ENCODE measurements at regions not wholly inside any gene's neighbourhood (a gene's known extent, or its start where the extent isn't known, plus 50 kb on each side); places are given as distances from the start of the nearest gene placed in this dataset.
"Not testable (repeated sequence)": the region's sequence is repeated elsewhere in the genome, so short reads cannot be mapped to it uniquely, and the experiment has no call there.

GRCh38 chr1:195218428-195219212 lies 1389.6 kb downstream of the KCNT2 start:
- no peaks in the 10 kb centered on the region for H3K36me3 ChIP-seq (ENCODE audit: insufficient read depth, low read depth, low read length)
- H3K27ac ChIP-seq (ENCODE audit: low read length), result no peak overlapping the region
- H3K9me3 ChIP-seq (ENCODE audit: insufficient read depth, low read depth, low read length), result peaks cover 4% of the 10 kb centered on the region
- H3K4me1 ChIP-seq (ENCODE audit: insufficient read depth, low read length), result no peaks in the 10 kb centered on the region
- H3K9ac ChIP-seq (ENCODE audit: low read depth, low read length), result no peak overlapping the region
- no peaks in the 10 kb centered on the region for H3K27me3 ChIP-seq (ENCODE audit: insufficient read depth, low read length)
- no peak overlapping the region for H3K4me3 ChIP-seq (ENCODE audit: low read length)

GRCh38 chr1:195202241-195202640 lies 1406.0 kb downstream of the KCNT2 start:
- Histone ChIP-seq H3K27ac (ENCODE audit: low read length) (no peak overlapping the region), H3K9ac (ENCODE audit: low read depth, low read length) (no peak overlapping the region), H3K4me3 (ENCODE audit: low read length) (no peak overlapping the region), H3K9me3 (ENCODE audit: insufficient read depth, low read depth, low read length) (no peaks in the 10 kb centered on the region), H3K36me3 (ENCODE audit: insufficient read depth, low read depth, low read length) (no peaks in the 10 kb centered on the region), H3K27me3 (ENCODE audit: insufficient read depth, low read length) (no peaks in the 10 kb centered on the region), H3K4me1 (ENCODE audit: insufficient read depth, low read length) (peaks cover 5% of the 10 kb centered on the region; the same call in 1 of the 2 replicates)

GRCh38 chr1:195200772-195201171 lies 1407.5 kb downstream of the KCNT2 start:
- no peaks in the 10 kb centered on the region for H3K27me3 ChIP-seq (ENCODE audit: insufficient read depth, low read length)
- no peaks in the 10 kb centered on the region for H3K36me3 ChIP-seq (ENCODE audit: insufficient read depth, low read depth, low read length)
- no peaks in the 10 kb centered on the region for H3K9me3 ChIP-seq (ENCODE audit: insufficient read depth, low read depth, low read length)
- H3K4me3 ChIP-seq (ENCODE audit: low read length), result no peak overlapping the region
- H3K27ac ChIP-seq (ENCODE audit: low read length), result no peak overlapping the region
- H3K9ac ChIP-seq (ENCODE audit: low read depth, low read length), result no peak overlapping the region
- peaks cover 5% of the 10 kb centered on the region; the same call in 1 of the 2 replicates for H3K4me1 ChIP-seq (ENCODE audit: insufficient read depth, low read length)

GRCh38 chr1:195197116-195197515 lies 1411.1 kb downstream of the KCNT2 start:
- no peak overlapping the region for H3K4me3 ChIP-seq (ENCODE audit: low read length)
- no peaks in the 10 kb centered on the region for H3K27me3 ChIP-seq (ENCODE audit: insufficient read depth, low read length)
- H3K9ac ChIP-seq (ENCODE audit: low read depth, low read length), result no peak overlapping the region
- no peaks in the 10 kb centered on the region for H3K9me3 ChIP-seq (ENCODE audit: insufficient read depth, low read depth, low read length)
- peaks cover 5% of the 10 kb centered on the region; the same call in 1 of the 2 replicates for H3K4me1 ChIP-seq (ENCODE audit: insufficient read depth, low read length)
- no peaks in the 10 kb centered on the region for H3K36me3 ChIP-seq (ENCODE audit: insufficient read depth, low read depth, low read length)
- no peak overlapping the region for H3K27ac ChIP-seq (ENCODE audit: low read length)

- Histone ChIP-seq H3K27me3 (ENCODE audit: insufficient read depth, low read length) (no peaks in the 10 kb centered on the region), H3K4me1 (ENCODE audit: insufficient read depth, low read length) (peaks cover 5% of the 10 kb centered on the region; the same call in 1 of the 2 replicates), H3K4me3 (ENCODE audit: low read length) (no peak overlapping the region), H3K9ac (ENCODE audit: low read depth, low read length) (no peak overlapping the region), H3K27ac (ENCODE audit: low read length) (no peak overlapping the region), H3K9me3 (ENCODE audit: insufficient read depth, low read depth, low read length) (no peaks in the 10 kb centered on the region), H3K36me3 (ENCODE audit: insufficient read depth, low read depth, low read length) (no peaks in the 10 kb centered on the region)
Measured at GRCh38 chr1:195195423-195196057, 1412.7 kb downstream of the KCNT2 start.

GRCh38 chr1:195193134-195193533 lies 1415.1 kb downstream of the KCNT2 start:
- H3K4me1 ChIP-seq (ENCODE audit: insufficient read depth, low read length), result peaks cover 3% of the 10 kb centered on the region; the same call in 1 of the 2 replicates
- H3K9ac ChIP-seq (ENCODE audit: low read depth, low read length), result no peak overlapping the region
- no peaks in the 10 kb centered on the region for H3K9me3 ChIP-seq (ENCODE audit: insufficient read depth, low read depth, low read length)
- no peaks in the 10 kb centered on the region for H3K36me3 ChIP-seq (ENCODE audit: insufficient read depth, low read depth, low read length)
- H3K27me3 ChIP-seq (ENCODE audit: insufficient read depth, low read length), result no peaks in the 10 kb centered on the region
- H3K27ac ChIP-seq (ENCODE audit: low read length), result no peak overlapping the region
- H3K4me3 ChIP-seq (ENCODE audit: low read length), result no peak overlapping the region

GRCh38 chr1:195188821-195189220 lies 1419.4 kb downstream of the KCNT2 start:
- H3K9ac ChIP-seq (ENCODE audit: low read depth, low read length), result no peak overlapping the region
- H3K27me3 ChIP-seq (ENCODE audit: insufficient read depth, low read length), result no peaks in the 10 kb centered on the region
- H3K4me3 ChIP-seq (ENCODE audit: low read length), result no peak overlapping the region
- no peaks in the 10 kb centered on the region for H3K9me3 ChIP-seq (ENCODE audit: insufficient read depth, low read depth, low read length)
- no peak overlapping the region for H3K27ac ChIP-seq (ENCODE audit: low read length)
- H3K4me1 ChIP-seq (ENCODE audit: insufficient read depth, low read length), result no peaks in the 10 kb centered on the region
- no peaks in the 10 kb centered on the region for H3K36me3 ChIP-seq (ENCODE audit: insufficient read depth, low read depth, low read length)

GRCh38 chr1:195186544-195186943 lies 1421.7 kb downstream of the KCNT2 start:
- H3K4me3 ChIP-seq (ENCODE audit: low read length), result no peak overlapping the region
- no peaks in the 10 kb centered on the region for H3K27me3 ChIP-seq (ENCODE audit: insufficient read depth, low read length)
- no peak overlapping the region for H3K27ac ChIP-seq (ENCODE audit: low read length)
- no peaks in the 10 kb centered on the region for H3K9me3 ChIP-seq (ENCODE audit: insufficient read depth, low read depth, low read length)
- H3K36me3 ChIP-seq (ENCODE audit: insufficient read depth, low read depth, low read length), result no peaks in the 10 kb centered on the region
- no peaks in the 10 kb centered on the region for H3K4me1 ChIP-seq (ENCODE audit: insufficient read depth, low read length)
- no peak overlapping the region for H3K9ac ChIP-seq (ENCODE audit: low read depth, low read length)

GRCh38 chr1:195185736-195186135 lies 1422.5 kb downstream of the KCNT2 start:
- no peaks in the 10 kb centered on the region for H3K36me3 ChIP-seq (ENCODE audit: insufficient read depth, low read depth, low read length)
- no peak overlapping the region for H3K27ac ChIP-seq (ENCODE audit: low read length)
- no peaks in the 10 kb centered on the region for H3K9me3 ChIP-seq (ENCODE audit: insufficient read depth, low read depth, low read length)
- H3K9ac ChIP-seq (ENCODE audit: low read depth, low read length), result no peak overlapping the region
- H3K4me1 ChIP-seq (ENCODE audit: insufficient read depth, low read length), result no peaks in the 10 kb centered on the region
- H3K4me3 ChIP-seq (ENCODE audit: low read length), result no peak overlapping the region
- H3K27me3 ChIP-seq (ENCODE audit: insufficient read depth, low read length), result no peaks in the 10 kb centered on the region

- Histone ChIP-seq H3K27ac (ENCODE audit: low read length) (no peak overlapping the region), H3K36me3 (ENCODE audit: insufficient read depth, low read depth, low read length) (no peaks in the 10 kb centered on the region), H3K27me3 (ENCODE audit: insufficient read depth, low read length) (no peaks in the 10 kb centered on the region), H3K4me1 (ENCODE audit: insufficient read depth, low read length) (no peaks in the 10 kb centered on the region), H3K4me3 (ENCODE audit: low read length) (no peak overlapping the region), H3K9me3 (ENCODE audit: insufficient read depth, low read depth, low read length) (no peaks in the 10 kb centered on the region), H3K9ac (ENCODE audit: low read depth, low read length) (no peak overlapping the region)
Measured at GRCh38 chr1:195185321-195185720, 1422.9 kb downstream of the KCNT2 start.

- Histone ChIP-seq H3K36me3 (ENCODE audit: insufficient read depth, low read depth, low read length) (no peaks in the 10 kb centered on the region), H3K27ac (ENCODE audit: low read length) (no peak overlapping the region), H3K4me3 (ENCODE audit: low read length) (no peak overlapping the region), H3K9ac (ENCODE audit: low read depth, low read length) (no peak overlapping the region), H3K4me1 (ENCODE audit: insufficient read depth, low read length) (no peaks in the 10 kb centered on the region), H3K9me3 (ENCODE audit: insufficient read depth, low read depth, low read length) (no peaks in the 10 kb centered on the region), H3K27me3 (ENCODE audit: insufficient read depth, low read length) (no peaks in the 10 kb centered on the region)
Measured at GRCh38 chr1:195173753-195174152, 1434.5 kb downstream of the KCNT2 start.

GRCh38 chr1:195159795-195160194 lies 1448.4 kb downstream of the KCNT2 start:
- H3K4me1 ChIP-seq (ENCODE audit: insufficient read depth, low read length), result peaks cover 17% of the 10 kb centered on the region; the same call in 1 of the 2 replicates
- H3K36me3 ChIP-seq (ENCODE audit: insufficient read depth, low read depth, low read length); H3K9ac ChIP-seq (ENCODE audit: low read depth, low read length); H3K27ac ChIP-seq (ENCODE audit: low read length); H3K27me3 ChIP-seq (ENCODE audit: insufficient read depth, low read length); H3K9me3 ChIP-seq (ENCODE audit: insufficient read depth, low read depth, low read length): not testable (repeated sequence)
- 0 out of 2 replicates have a peak overlapping the region, but pooled peaks have one; percentile 25 for H3K4me3 ChIP-seq (ENCODE audit: low read length)
